ENCODE measurements at regions not wholly inside any gene's neighbourhood (a gene's known extent, or its start where the extent isn't known, plus 50 kb on each side); places are given as distances from the start of the nearest gene placed in this dataset.

GRCh38 chr5:154606246-154606645, 128.2 kb upstream of the HAND1 start:
- no peaks in the 10 kb centered on the region; the same call in none of the 2 replicates for H3K27me3 ChIP-seq (replicated peaks; ENCODE audit: control insufficient read depth, insufficient read depth, low read length)
- no peak for TF ChIP-seq CTCF (IDR thresholded peaks at IDR 0.05; ENCODE audit: insufficient read depth, low read length, poor library complexity, severe bottlenecking)
- DNase-seq (ENCODE audit: extremely low read depth, insufficient read length), result no peak
- no peaks in the 10 kb centered on the region for H3K36me3 ChIP-seq (ENCODE audit: control insufficient read depth, insufficient read depth, low read length)
- H3K4me3 ChIP-seq (replicated peaks; ENCODE audit: low read depth, low read length), result no peak overlapping the region

GRCh38 chr5:154603953-154604679, 126.1 kb upstream of the HAND1 start:
- H3K27me3 ChIP-seq (replicated peaks; ENCODE audit: control insufficient read depth, insufficient read depth, low read length), result no peaks in the 10 kb centered on the region; the same call in 1 of the 2 replicates
- H3K36me3 ChIP-seq (ENCODE audit: control insufficient read depth, insufficient read depth, low read length), result no peaks in the 10 kb centered on the region
- H3K4me3 ChIP-seq (replicated peaks; ENCODE audit: low read depth, low read length), result no peak overlapping the region
- TF ChIP-seq CTCF (IDR thresholded peaks at IDR 0.05; ENCODE audit: insufficient read depth, low read length, poor library complexity, severe bottlenecking), result no peak
- DNase-seq (ENCODE audit: extremely low read depth, insufficient read length), result peak; percentile 11

- DNase-seq (ENCODE audit: extremely low read depth, insufficient read length), result no peak
- H3K4me3 ChIP-seq (replicated peaks; ENCODE audit: low read depth, low read length), result no peak overlapping the region
- no peaks in the 10 kb centered on the region; the same call in 1 of the 2 replicates for H3K27me3 ChIP-seq (replicated peaks; ENCODE audit: control insufficient read depth, insufficient read depth, low read length)
- TF ChIP-seq CTCF (IDR thresholded peaks at IDR 0.05; ENCODE audit: insufficient read depth, low read length, poor library complexity, severe bottlenecking), result no peak
- H3K36me3 ChIP-seq (ENCODE audit: control insufficient read depth, insufficient read depth, low read length), result no peaks in the 10 kb centered on the region
Observed at GRCh38 chr5:154603485-154603884, 125.5 kb upstream of the HAND1 start.

- no peaks in the 10 kb centered on the region; the same call in 1 of the 2 replicates for H3K27me3 ChIP-seq (replicated peaks; ENCODE audit: control insufficient read depth, insufficient read depth, low read length)
Observed at GRCh38 chr5:154603011-154603410, 125.0 kb upstream of the HAND1 start.

GRCh38 chr5:154601014-154601413, 123.0 kb upstream of the HAND1 start:
- no peak for DNase-seq (ENCODE audit: extremely low read depth, insufficient read length)
- Histone ChIP-seq H3K27me3 (replicated peaks; ENCODE audit: control insufficient read depth, insufficient read depth, low read length) (no peaks in the 10 kb centered on the region; the same call in 1 of the 2 replicates), H3K36me3 (ENCODE audit: control insufficient read depth, insufficient read depth, low read length) (no peaks in the 10 kb centered on the region), H3K4me3 (replicated peaks; ENCODE audit: low read depth, low read length) (no peak overlapping the region)
- TF ChIP-seq CTCF (IDR thresholded peaks at IDR 0.05; ENCODE audit: insufficient read depth, low read length, poor library complexity, severe bottlenecking), result no peak

More at GRCh38 chr5:154603011-154603410, 125.0 kb upstream of the HAND1 start:
- no peak for TF ChIP-seq CTCF (IDR thresholded peaks at IDR 0.05; ENCODE audit: insufficient read depth, low read length, poor library complexity, severe bottlenecking)
- H3K4me3 ChIP-seq (replicated peaks; ENCODE audit: low read depth, low read length), result no peak overlapping the region
- DNase-seq (ENCODE audit: extremely low read depth, insufficient read length), result no peak
- no peaks in the 10 kb centered on the region for H3K36me3 ChIP-seq (ENCODE audit: control insufficient read depth, insufficient read depth, low read length)

Data from GM06990 (cell line).